CD14-positive monocyte (primary cell): ENCODE measurements at regions not wholly inside any gene's neighbourhood (a gene's known extent, or its start where the extent isn't known, plus 50 kb on each side); places are given as distances from the start of the nearest gene placed in this dataset.
A peak's percentile ranks its signal among the peaks of the same experiment; 100 is the strongest.

Experiments used
- DNase-seq, 3 donors: peaks; one replicate each; pipeline ENCODE4 v3.0.0-alpha.2; 2011 to 2022
- H2AFZ ChIP-seq: 2 replicates; pipeline ENCODE4 v1.6.0; 2012; ENCODE audit warnings: mild to moderate bottlenecking, low read depth, low read length, inconsistent platforms; ENCODE audit not compliant: insufficient read depth, poor library complexity, severe bottlenecking
- H3K27ac ChIP-seq, 2 donors: 1 replicate in 1 of 2; 2 replicates in 1 of 2; pipeline ENCODE4 v1.5.1; 2012 to 2013; ENCODE audit warnings: low read length in 2 of 2, control low read depth in 1 of 2, inconsistent platforms in 1 of 2, low read depth in 1 of 2, mild to moderate bottlenecking in 1 of 2
- H3K27me3 ChIP-seq, 2 donors: one replicate each; pipeline versions ENCODE4 v1.6.0 to v1.6.1; 2011 to 2013; ENCODE audit warnings: low read length in 2 of 2; ENCODE audit not compliant: control insufficient read depth in 2 of 2, insufficient read depth in 2 of 2
- H3K36me3 ChIP-seq, 2 donors: replicated peaks in 1 of 2; 1 replicate in 1 of 2; 2 replicates in 1 of 2; pipeline versions ENCODE4 v1.5.1 to v1.6.1; 2012 to 2013; ENCODE audit warnings: low read length in 2 of 2, control low read depth in 1 of 2, inconsistent platforms in 1 of 2, mild to moderate bottlenecking in 1 of 2; ENCODE audit not compliant: insufficient read depth in 2 of 2, control insufficient read depth in 1 of 2
- H3K4me1 ChIP-seq, 2 donors: 1 replicate in 1 of 2; 2 replicates in 1 of 2; pipeline versions ENCODE4 v1.5.1 to v1.6.1; 2012 to 2013; ENCODE audit warnings: low read length in 2 of 2, control low read depth in 1 of 2, inconsistent platforms in 1 of 2, mild to moderate bottlenecking in 1 of 2, moderate library complexity in 1 of 2; ENCODE audit not compliant: insufficient read depth in 2 of 2, control insufficient read depth in 1 of 2
- H3K4me2 ChIP-seq: replicated peaks from 2 replicates; pipeline ENCODE3; 2012; ENCODE audit warnings: low read length, moderate library complexity, mild to moderate bottlenecking; ENCODE audit not compliant: poor library complexity, severe bottlenecking; ENCODE audit errors: extremely low read depth
- H3K4me3 ChIP-seq, 3 experiments: fragments of 200-600 bp in 1 of 3; sonication (generic) in 1 of 3; replicated peaks in 1 of 3; 1 replicate in 2 of 3; 2 replicates in 1 of 3; pipeline ENCODE4 v1.5.1; 2011 to 2013; ENCODE audit warnings: low read length in 3 of 3, mild to moderate bottlenecking in 3 of 3, control low read depth in 2 of 3, low read depth in 2 of 3, inconsistent platforms in 1 of 3, moderate library complexity in 1 of 3
- H3K79me2 ChIP-seq: 2 replicates; pipeline ENCODE4 v1.6.0; 2012; ENCODE audit warnings: mild to moderate bottlenecking, control low read depth, inconsistent platforms, low read length, moderate library complexity; ENCODE audit not compliant: insufficient read depth
- H3K9ac ChIP-seq: 2 replicates; pipeline ENCODE4 v1.6.0; 2017; ENCODE audit warnings: low read length, mild to moderate bottlenecking; ENCODE audit not compliant: insufficient read depth, poor library complexity, severe bottlenecking
- H3K9me3 ChIP-seq, 2 donors: replicated peaks in 1 of 2; 1 replicate in 1 of 2; 2 replicates in 1 of 2; pipeline versions ENCODE4 v1.5.1 to v1.6.1; 2012 to 2013; ENCODE audit warnings: low read length in 2 of 2, control low read depth in 1 of 2; ENCODE audit not compliant: control insufficient read depth in 1 of 2, insufficient read depth in 1 of 2
- H4K20me1 ChIP-seq: 2 replicates; pipeline ENCODE4 v1.6.0; 2012; ENCODE audit warnings: mild to moderate bottlenecking, low read length, control low read depth, moderate library complexity; ENCODE audit not compliant: insufficient read depth
- H3K27ac Mint-ChIP-seq, 7 donors: one replicate each; pipeline ENCODE4 v1.8.0; 2020; ENCODE audit warnings: mild to moderate bottlenecking in 7 of 7, mixed read lengths in 7 of 7, moderate library complexity in 6 of 7, inconsistent platforms in 2 of 7
- H3K27me3 Mint-ChIP-seq, 3 donors: one replicate each; pipeline ENCODE4 v1.8.0; 2021 to 2022; ENCODE audit warnings: low read depth in 3 of 3, mild to moderate bottlenecking in 3 of 3, mixed read lengths in 3 of 3, moderate library complexity in 3 of 3, inconsistent platforms in 1 of 3
- H3K36me3 Mint-ChIP-seq, 2 donors: one replicate each; pipeline ENCODE4 v1.8.0; 2020; ENCODE audit warnings: mixed read lengths in 2 of 2, inconsistent platforms in 1 of 2, mild to moderate bottlenecking in 1 of 2
- H3K4me1 Mint-ChIP-seq: one replicate; pipeline ENCODE4 v1.8.0; 2020; ENCODE audit warnings: mild to moderate bottlenecking, mixed read lengths
- H3K4me3 Mint-ChIP-seq, 2 donors: one replicate each; pipeline ENCODE4 v1.8.0; 2020; ENCODE audit warnings: mild to moderate bottlenecking in 2 of 2, mixed read lengths in 2 of 2, moderate library complexity in 1 of 2
- H3K9me3 Mint-ChIP-seq, 7 donors: one replicate each; pipeline ENCODE4 v1.8.0; 2020 to 2022; ENCODE audit warnings: mixed read lengths in 7 of 7, mild to moderate bottlenecking in 6 of 7, moderate library complexity in 6 of 7, inconsistent platforms in 2 of 7
- CTCF ChIP-seq: fragments of 200-600 bp; IDR thresholded peaks from one replicate; pipeline ENCODE4 v1.8.0; 2022; ENCODE audit warnings: antibody characterized with exemption, mild to moderate bottlenecking
- WGBS: methylation state at CpG from one replicate; pipeline ENCODE4 v1.1.5; 2013; ENCODE audit warnings: missing lambda C conversion rate; ENCODE audit not compliant: insufficient coverage; 5-methylcytosine and 5-hydroxymethylcytosine counted together
- intact Hi-C, 2 donors: fragments of 100-400 bp; cut with micrococcal nuclease; formaldehyde crosslinking; loops; one replicate each; pipeline versions ENCODE4 v1.15.0 to v1.15.1; 2023

GRCh38 chr3:14274612-14274936 lies 96.0 kb downstream of the LSM3 start:
- Mint-ChIP-seq H3K4me3 (no peak overlapping the region), H3K27ac (peak overlapping the region in 1 of 7 donors; percentile 14), H3K4me1 (peaks cover 4% of the 10 kb centered on the region), H3K27me3 (peaks cover 2 to 10% (median 7%) of the 10 kb centered on the region in 3 donors), H3K9me3 (peaks cover 0 to 2% (median 0%) of the 10 kb centered on the region in 7 donors), H3K36me3 (no peaks in the 10 kb centered on the region)
- no peak for TF ChIP-seq CTCF
- DNase-seq, result no peak
- Histone ChIP-seq H3K9ac (no peak overlapping the region), H3K4me3 (no peak overlapping the region), H3K4me1 (no peaks in the 10 kb centered on the region), H3K79me2 (no peaks in the 10 kb centered on the region), H3K27me3 (no peaks in the 10 kb centered on the region), H4K20me1 (no peaks in the 10 kb centered on the region), H3K36me3 (no peaks in the 10 kb centered on the region), H2AFZ (no peak overlapping the region), H3K9me3 (no peaks in the 10 kb centered on the region), H3K27ac (no peak overlapping the region), H3K4me2 (no peak overlapping the region)
- intact Hi-C loops, result no loop called here
- 100% methylated on average over 4 of the region's 6 CpGs for WGBS

- Mint-ChIP-seq H3K4me1 (peaks cover 4% of the 10 kb centered on the region), H3K36me3 (no peaks in the 10 kb centered on the region), H3K27ac (peak overlapping the region in 3 of 7 donors; percentile 4 to 76 (median 62)), H3K27me3 (peaks cover 2 to 10% (median 6%) of the 10 kb centered on the region in 3 donors), H3K9me3 (peaks cover 0 to 2% (median 0%) of the 10 kb centered on the region in 7 donors), H3K4me3 (no peak overlapping the region)
- Histone ChIP-seq H3K9me3 (no peaks in the 10 kb centered on the region), H3K36me3 (no peaks in the 10 kb centered on the region), H3K4me2 (no peak overlapping the region), H3K27ac (no peak overlapping the region), H3K4me3 (no peak overlapping the region), H3K79me2 (no peaks in the 10 kb centered on the region), H3K9ac (no peak overlapping the region), H3K4me1 (no peaks in the 10 kb centered on the region), H2AFZ (no peak overlapping the region), H3K27me3 (no peaks in the 10 kb centered on the region), H4K20me1 (no peaks in the 10 kb centered on the region)
- intact Hi-C loops, result no loop called here
- 89% methylated on average over 7 of the region's 8 CpGs for WGBS
- peak; percentile 3 to 19 (median 4) for DNase-seq
- TF ChIP-seq CTCF, result peak; percentile 49
These were observed 96.7 kb downstream of the LSM3 start for GRCh38 chr3:14274999-14275961.
